GM18951 (cell line): ENCODE measurements at regions not wholly inside any gene's neighbourhood (a gene's known extent, or its start where the extent isn't known, plus 50 kb on each side); places are given as distances from the start of the nearest gene placed in this dataset.
"Not testable (repeated sequence)": the region's sequence is repeated elsewhere in the genome, so short reads cannot be mapped to it uniquely, and the experiment has no call there.

Experiments used
- POLR2A ChIP-seq: IDR thresholded peaks from 4 replicates; pipeline ENCODE4 v1.6.1; 2011; ENCODE audit warnings: mild to moderate bottlenecking; ENCODE audit not compliant: insufficient read length, insufficient read depth; ENCODE audit errors: extremely low read depth
- in situ Hi-C: fragments of 300-500 bp; cut with MboI; formaldehyde crosslinking; loops from one replicate; pipeline ENCODE4 v1.12.0; 2022; ENCODE audit warnings: low sequenced_read_pairs, mixed read lengths, inconsistent platforms; ENCODE audit not compliant: unreplicated experiment

DNA sequence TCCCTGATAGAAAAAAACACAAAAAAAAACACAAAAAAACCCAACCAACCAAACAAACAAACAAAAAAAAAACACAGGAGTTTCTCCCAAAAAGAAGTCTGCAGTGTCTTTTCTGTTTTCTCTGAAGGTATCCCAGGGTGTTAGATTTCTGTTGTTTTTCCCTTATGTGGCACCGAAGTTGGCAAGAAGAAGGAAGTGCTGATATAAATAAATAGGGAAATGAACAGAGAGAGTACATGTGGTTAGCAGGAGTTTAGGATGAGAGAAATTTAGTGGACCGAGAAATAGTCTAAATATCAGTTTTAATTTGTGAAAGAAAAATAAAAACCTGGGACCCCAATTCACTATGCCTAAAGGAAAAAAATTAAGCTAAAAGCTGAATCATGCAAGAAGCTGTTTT lies 287.0 kb upstream of the SGCG start:
- in situ Hi-C loops = no loop called here

DNA sequence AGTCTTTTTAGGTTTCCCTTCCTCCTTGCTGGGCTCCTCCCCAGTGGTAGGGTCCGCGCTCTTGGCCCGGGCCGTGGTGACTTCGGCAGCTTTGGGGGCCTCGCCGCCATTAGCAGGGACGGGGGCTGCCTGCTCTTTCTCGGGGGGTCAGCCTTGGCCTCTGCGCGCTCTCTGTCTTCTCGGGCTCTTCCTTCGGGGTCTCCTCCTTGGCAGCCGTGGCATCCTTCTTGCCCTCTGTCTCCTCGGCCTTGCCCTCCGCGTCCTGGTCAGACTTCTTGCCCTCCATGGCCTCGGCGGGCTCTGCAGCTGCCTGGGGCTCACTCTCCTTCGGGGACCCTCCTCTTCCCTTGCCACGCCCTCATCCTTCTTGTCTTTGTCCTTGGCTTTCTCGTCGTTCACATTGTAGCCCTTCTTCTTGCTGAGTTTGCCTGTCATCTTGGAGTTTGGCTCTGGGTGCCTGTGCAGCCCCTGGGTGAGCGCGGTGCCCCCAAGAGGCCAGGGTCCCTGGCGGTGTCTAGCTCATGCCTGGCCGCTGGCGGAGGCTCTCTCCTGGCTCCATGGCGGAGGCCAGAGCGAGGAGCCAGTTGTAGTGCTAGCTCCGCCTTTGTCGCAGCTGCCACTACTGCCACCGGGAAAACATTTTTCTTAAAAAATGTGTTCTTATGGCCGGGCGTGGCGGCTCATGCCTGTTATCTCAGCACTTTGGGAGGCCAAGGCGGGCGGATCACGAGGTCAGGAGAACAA lies 283.0 kb upstream of the SGCG start:
- in situ Hi-C loops = no loop called here
- TF ChIP-seq POLR2A = no peak

More for the DNA sequence above, 287.0 kb upstream of the SGCG start:
- TF ChIP-seq POLR2A = no peak

DNA sequence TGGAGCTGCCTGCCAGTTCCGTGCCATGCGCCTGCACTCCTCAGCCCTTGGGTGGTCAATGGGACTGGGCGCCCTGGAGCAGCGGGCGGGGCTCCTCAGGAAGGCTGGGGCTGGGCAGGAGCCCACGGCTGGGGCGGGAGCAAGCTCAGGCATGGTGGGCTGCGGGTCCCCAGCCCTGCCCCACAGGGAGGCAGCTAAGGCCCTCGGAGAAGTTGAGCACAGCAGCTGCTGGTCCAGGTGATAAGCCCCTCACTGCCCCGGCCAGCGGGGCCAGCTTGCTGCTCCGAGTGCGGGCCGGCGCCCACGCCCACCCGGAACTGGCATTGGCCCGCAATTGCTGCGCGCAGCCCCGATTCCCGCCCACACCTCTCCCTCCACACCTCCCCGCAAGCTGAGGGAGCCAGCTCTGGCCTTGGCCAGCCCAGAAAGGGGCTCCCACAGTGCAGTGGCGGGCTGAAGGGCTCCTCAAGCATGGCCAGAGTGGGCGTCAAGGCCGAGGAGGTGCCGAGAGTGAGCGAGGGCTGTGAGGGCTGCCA lies 280.3 kb upstream of the SGCG start:
- in situ Hi-C loops = not testable (repeated sequence)

DNA sequence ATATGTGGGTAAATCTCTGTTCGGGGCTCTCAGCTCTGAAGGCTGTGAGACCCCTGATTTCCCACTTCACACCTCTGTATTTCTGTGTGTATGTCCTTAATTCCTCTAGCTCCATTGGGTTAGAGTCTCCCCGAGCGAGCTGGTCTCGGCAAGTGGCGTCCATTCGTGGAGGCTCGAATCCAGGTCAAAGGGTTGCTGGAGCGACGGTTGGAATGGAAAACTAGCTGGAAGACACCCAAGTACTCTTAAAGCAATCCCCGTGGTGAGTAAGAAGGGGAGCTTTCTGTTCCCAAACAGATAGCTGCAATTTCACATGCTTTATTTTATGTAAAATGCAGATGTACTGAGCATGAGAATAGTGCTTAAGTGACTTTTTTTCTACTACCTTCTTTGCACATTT lies 277.5 kb upstream of the SGCG start:
- in situ Hi-C loops = no loop called here
- TF ChIP-seq POLR2A = no peak

DNA sequence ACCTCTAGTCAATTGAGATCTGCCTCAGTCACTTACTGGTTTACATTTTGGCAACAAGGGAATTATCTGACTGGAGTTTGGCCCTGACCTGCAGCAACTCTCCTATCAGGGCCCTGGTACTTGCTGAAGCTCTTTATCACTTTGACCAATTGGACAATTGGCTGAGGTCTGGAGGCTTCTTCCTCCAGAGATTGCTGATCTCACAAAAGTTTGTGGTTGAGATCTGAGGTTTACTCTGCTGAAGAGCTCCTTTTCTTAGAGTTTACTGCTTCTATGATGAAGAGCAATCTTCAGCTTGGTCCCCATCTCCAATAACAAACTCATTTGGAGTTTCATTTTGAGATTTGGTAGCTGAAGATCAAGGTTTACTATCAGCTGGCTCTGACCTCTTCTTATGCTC lies 276.9 kb upstream of the SGCG start:
- in situ Hi-C loops = no loop called here
- no peak for TF ChIP-seq POLR2A

DNA sequence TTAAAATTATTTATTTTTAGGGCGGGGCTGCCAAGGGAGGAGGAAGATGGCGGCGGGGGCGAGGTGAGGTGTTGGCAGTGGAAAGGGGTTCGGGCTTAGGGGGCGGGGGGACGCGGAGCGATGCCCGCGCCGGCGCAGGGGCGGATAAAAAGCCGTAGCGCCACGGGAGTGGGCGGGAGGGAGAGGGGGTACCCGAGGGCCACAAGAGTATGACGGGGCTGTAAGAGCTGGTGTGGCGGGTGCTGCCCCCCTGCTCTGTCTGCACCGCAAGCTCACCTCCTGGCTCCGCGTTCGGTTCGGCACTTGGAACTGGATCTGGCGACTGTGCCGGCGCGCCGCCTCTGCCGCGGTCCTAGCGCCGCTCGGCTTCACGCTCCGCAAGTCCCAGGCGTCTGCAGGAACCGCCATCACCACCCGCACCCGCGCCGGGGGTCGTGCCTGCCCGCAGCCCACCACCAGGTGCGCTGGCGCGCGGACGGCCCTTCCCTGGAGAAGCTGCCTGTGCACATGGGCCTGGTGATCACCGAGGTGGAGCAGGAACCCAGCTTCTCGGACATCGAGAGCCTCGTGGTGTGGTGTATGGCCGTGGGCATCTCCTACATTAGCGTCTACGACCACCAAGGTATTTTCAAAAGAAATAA lies 265.2 kb upstream of the SGCG start:
- no peak for TF ChIP-seq POLR2A
- in situ Hi-C loops = loop anchor here (5.0 kb wide), 1 partner anchor 1412 kb away; no protein-coding TSS in a partner anchor

DNA sequence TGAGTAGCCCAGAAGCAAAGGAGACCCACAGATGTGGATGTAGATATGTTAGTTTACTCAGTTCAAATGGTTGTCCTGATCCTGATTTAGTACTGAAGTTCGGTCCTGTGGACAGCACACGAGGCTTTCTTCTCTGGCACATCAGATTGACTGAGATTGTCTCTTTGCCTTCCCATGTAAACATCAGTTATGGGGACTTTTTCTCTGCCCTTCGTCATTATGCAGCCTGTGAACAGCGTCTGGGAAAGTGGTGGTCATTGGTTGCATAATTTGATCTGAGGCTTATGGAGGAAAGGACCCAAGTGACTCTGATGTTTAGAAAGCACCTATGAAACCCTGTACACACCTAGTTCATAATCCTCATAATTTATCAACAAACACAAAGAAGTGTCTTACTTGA lies 264.5 kb upstream of the SGCG start:
- in situ Hi-C loops = loop anchor here (5.0 kb wide), 1 partner anchor 1411 kb away; no protein-coding TSS in a partner anchor

DNA sequence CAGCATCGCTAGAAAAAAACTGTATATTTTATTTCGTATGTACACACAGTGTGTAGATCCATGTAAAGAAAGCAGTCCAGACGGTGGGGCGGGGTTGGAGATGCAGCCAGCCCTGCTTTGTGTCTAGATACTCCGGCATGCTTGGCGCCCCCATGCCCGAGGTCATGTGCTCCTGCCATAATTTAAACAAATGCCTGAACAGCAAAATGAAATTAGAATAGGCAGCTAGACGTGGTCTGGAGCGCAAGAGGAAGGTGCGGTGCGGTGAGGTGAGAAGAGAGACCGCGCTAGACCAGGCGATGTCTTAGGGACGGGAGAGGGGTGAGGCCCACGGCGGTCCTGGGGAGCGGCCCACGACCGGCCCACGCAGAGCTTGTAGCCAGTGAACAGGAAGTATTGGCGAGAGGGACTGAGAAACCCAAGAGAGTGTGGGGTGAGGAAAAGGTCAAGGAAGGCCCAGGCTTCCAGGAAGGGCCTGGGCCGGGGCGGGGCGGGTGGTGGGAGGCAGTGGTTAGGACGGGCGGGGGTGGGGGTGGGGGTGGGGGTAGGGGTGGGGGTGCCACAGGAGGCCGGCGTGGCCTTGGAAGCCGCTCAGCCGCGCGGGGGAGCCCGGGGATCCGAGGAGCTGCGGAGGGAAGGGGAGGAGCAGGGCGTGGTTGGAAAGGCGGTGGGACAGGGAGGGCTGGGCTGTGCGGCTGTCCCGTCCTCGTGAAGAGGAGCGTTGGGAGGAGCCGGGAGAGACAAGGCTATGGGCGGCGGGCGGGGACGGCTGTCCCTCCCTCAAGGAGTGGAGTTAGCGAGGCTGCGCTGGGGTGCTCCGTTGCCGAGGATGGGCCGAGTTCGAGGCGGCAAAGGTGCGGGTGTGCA lies 254.7 kb upstream of the SGCG start:
- no peak for TF ChIP-seq POLR2A
- in situ Hi-C loops = no loop called here

DNA sequence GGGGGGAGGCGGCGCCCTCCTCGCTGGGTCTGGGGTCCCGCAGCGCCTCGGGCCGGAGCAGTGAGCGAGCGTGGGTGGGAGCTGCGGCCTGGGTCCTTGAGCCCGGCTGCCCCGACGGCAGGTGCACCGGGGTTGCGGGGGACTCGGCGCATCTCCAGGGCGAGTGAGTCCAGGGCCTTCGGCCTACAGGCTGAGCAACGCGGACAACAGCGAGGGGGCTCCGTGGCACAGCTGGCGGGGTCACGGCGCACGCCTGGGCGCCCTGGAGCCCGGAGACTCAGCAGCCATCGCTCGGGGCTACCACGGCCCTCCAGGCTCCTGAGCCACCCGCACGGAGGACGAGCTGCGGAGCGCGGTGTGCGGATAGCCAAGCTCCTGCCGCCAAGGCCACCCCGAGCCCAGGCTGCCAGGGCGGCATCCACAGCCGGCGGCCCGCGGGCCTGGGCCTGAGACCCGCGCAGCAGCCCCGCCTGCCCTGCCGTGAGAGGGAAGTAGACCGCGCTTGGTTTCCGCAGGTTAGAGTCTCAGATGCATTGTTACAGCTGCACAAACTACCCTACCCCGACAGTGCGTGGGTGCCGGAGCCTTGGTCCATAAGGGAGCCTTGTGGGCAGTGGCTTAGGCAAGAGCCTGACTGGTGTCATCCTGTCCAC lies 253.9 kb upstream of the SGCG start:
- in situ Hi-C loops = no loop called here
- no peak for TF ChIP-seq POLR2A

DNA sequence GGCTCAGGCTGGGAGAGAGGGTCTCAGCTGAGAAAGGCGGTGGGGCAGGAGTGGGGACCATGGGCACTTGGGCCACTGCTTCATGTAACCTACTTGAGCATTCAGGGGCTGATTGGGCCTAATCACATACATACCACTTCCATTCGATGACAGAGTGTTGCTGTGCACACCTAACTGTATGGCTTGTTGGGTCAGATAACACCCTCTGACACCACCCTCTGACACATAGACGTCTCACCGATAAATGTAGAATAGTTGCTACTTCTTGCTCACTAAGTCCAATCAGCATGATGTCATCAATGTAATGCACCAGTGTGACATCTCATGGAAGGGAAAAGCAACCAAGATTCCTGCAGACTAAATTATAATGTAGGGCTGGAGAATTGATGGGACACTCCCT lies 252.9 kb upstream of the SGCG start:
- in situ Hi-C loops = not testable (repeated sequence)

DNA sequence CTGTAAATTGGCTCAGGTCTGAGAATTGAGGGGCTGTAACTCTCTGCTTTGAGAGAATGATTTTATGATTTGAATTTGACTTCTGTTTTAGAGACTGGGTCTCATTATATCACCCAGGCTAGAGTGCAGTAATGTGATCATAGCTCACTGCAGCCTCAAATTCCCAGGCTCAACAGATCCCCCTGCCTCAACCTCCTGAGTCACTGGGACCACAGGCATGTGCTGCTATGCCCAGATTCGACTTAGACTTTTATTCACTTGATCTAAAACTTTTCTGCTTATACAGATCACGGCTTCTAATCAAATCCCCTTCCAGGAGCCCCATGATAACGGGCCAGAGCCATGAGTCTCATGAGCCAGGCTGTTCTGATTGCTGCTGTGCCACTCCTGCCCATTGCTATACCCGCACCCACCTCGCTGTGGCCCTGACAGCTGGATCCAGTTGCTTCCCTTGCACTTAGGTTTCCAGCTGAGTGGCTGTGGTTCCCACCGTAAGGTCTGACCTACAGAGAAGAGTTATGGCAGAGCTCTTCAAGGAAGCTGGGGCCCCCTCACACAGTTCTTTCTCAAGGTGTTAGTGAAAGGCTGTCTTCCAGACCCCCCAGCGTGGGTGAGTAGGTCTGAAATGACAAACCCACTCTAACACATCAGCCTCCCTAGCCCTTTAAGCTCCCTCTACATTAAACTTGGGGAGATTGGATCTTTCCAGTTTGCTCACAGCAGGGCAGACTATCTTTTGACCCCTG lies 251.2 kb upstream of the SGCG start:
- no peak for TF ChIP-seq POLR2A
- in situ Hi-C loops = no loop called here

DNA sequence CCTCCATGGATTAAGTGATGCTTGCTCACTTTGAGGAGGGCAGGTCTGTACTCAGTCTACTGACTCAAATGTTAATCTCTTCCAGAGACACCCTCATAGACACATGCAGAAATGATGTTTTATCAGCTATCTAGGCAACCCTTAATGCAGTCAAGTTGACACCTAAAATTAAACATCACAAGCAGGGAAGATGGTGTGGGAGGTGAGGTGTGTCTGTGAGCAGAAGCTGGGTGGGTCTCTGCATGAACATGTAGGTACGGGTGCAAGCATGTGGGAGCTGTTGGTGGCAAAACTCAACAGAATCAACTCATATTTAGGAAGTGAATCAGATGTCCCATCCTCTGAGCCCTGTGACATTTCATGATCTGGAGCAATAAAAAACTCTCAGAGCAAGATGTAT lies 249.2 kb upstream of the SGCG start:
- in situ Hi-C loops = no loop called here
- no peak for TF ChIP-seq POLR2A

DNA sequence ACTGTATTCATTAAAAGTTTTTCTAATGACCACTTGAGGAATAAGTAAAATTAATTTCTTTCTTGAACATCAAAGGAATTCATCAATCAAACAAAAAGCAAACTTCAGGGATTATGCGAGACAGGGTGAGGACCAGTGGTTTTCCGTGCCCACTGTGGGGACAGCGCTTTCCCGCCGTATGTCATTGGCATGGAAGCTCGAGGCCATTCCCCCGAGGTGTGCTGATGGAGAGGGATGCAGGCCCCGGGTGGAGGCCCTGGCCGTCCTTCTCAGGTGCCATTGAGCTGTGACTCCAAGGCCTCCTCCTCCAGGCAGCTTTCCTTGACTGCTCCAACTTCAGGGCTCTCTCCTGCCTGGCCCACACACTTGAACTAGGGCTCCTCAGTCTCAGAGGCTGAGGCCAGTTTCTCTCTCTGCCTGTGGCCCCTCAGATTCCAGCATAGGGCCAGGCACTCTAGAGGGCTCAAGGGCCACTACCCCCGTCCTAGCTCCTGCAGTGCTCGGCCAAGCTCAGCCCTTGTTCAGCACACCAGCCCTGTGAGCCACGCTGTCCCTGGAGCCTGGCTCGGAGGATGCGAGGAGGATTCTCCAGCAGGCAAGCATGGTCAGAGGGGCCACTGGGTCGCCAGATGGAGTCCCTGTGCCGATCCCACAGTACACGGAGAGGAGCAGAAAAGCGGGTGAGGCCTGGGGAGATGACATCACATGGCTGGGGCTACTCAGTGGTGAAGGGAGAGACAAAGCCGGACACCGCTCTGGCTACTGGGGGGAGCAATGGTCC lies 248.0 kb upstream of the SGCG start:
- in situ Hi-C loops = not testable (repeated sequence)
